ENCODE measurements at regions not wholly inside any gene's neighbourhood (a gene's known extent, or its start where the extent isn't known, plus 50 kb on each side); places are given as distances from the start of the nearest gene placed in this dataset.

DNA sequence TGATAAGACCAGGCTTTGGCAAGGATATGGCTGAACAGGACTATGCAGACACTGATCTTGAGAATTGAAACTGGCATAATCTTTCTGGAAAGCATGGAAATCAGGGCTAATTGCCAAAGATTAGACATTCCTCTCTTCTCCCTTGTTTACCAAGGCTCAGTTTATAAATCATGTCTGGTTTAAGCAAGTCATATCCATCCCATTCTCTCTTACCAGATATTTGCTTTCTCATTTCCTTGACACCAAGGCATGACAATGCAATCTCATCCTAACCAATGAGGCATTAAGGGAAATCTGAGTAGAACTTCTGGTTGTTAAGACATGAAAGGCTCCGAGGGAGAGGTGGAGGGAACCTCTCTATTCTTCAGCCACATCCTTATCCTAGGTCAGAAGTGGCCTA is 110.3 kb upstream of the CEP85L start:
- WGBS, 2 donors: 50 to 65% methylated on average over 1 of the region's 1 CpG

DNA sequence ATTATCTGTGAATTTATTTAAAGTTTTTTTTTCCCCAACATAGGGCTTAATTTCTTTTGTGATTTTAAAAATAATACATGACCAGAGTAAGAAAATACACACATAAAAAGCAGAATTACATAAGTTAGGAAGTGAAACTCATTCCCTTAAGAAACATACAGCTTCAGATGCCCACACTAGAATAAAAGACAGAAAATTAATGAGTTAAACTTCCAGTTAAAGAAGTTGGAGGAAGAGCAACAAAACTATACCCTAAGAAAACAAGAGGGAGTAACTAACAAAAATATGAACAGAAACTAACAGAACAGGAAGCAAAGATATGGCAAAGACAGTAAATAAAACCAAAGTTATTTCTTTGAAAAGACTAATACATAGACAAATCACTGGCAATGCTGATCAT is 107.6 kb upstream of the CEP85L start:
- Histone ChIP-seq H3K9me3 (ENCODE audit: control insufficient read depth in 2 of 2, insufficient read depth in 1 of 2, low read depth in 1 of 2, low read length in 1 of 2) (no peaks in the 10 kb centered on the region), H3K36me3 (ENCODE audit: control insufficient read depth in 2 of 2, insufficient read depth in 2 of 2, low read length in 1 of 2) (no peaks in the 10 kb centered on the region), H3K4me1 (ENCODE audit: control insufficient read depth in 2 of 2, insufficient read depth in 2 of 2, low read length in 1 of 2) (no peaks in the 10 kb centered on the region), H3K27ac (ENCODE audit: low read depth in 2 of 2, low read length in 1 of 2) (no peak overlapping the region), H3K4me3 (ENCODE audit: low read depth in 1 of 2, low read length in 2 of 2) (no peak overlapping the region), H3K27me3 (ENCODE audit: control insufficient read depth in 1 of 2, insufficient read depth in 2 of 2, low read length in 2 of 2) (no peaks in the 10 kb centered on the region)

More for the DNA sequence above, 110.3 kb upstream of the CEP85L start:
- Histone ChIP-seq H3K4me1 (ENCODE audit: control insufficient read depth in 2 of 2, insufficient read depth in 2 of 2, low read length in 1 of 2) (no peaks in the 10 kb centered on the region), H3K9me3 (ENCODE audit: control insufficient read depth in 2 of 2, insufficient read depth in 1 of 2, low read depth in 1 of 2, low read length in 1 of 2) (no peaks in the 10 kb centered on the region), H3K36me3 (ENCODE audit: control insufficient read depth in 2 of 2, insufficient read depth in 2 of 2, low read length in 1 of 2) (no peaks in the 10 kb centered on the region), H3K27ac (ENCODE audit: low read depth in 2 of 2, low read length in 1 of 2) (no peak overlapping the region), H3K4me3 (ENCODE audit: low read depth in 1 of 2, low read length in 2 of 2) (no peak overlapping the region), H3K27me3 (ENCODE audit: control insufficient read depth in 1 of 2, insufficient read depth in 2 of 2, low read length in 2 of 2) (no peaks in the 10 kb centered on the region)

GRCh38 chr6:118755941-118756646 is 104.7 kb upstream of the CEP85L start:
- Histone ChIP-seq H3K4me1 (ENCODE audit: control insufficient read depth in 2 of 2, insufficient read depth in 2 of 2, low read length in 1 of 2) (no peaks in the 10 kb centered on the region), H3K27me3 (ENCODE audit: control insufficient read depth in 1 of 2, insufficient read depth in 2 of 2, low read length in 2 of 2) (no peaks in the 10 kb centered on the region), H3K9me3 (ENCODE audit: control insufficient read depth in 2 of 2, insufficient read depth in 1 of 2, low read depth in 1 of 2, low read length in 1 of 2) (no peaks in the 10 kb centered on the region), H3K4me3 (ENCODE audit: low read depth in 1 of 2, low read length in 2 of 2) (no peak overlapping the region), H3K36me3 (ENCODE audit: control insufficient read depth in 2 of 2, insufficient read depth in 2 of 2, low read length in 1 of 2) (no peaks in the 10 kb centered on the region), H3K27ac (ENCODE audit: low read depth in 2 of 2, low read length in 1 of 2) (no peak overlapping the region)
- WGBS, 2 donors: 56 to 60% methylated on average over 6 of the region's 6 CpGs

GRCh38 chr6:118752803-118753202 is 101.4 kb upstream of the CEP85L start:
- no peaks in the 10 kb centered on the region for H3K36me3 ChIP-seq (ENCODE audit: control insufficient read depth in 2 of 2, insufficient read depth in 2 of 2, low read length in 1 of 2)
- H3K27ac ChIP-seq (ENCODE audit: low read depth in 2 of 2, low read length in 1 of 2): no peak overlapping the region
- no peaks in the 10 kb centered on the region for H3K27me3 ChIP-seq (ENCODE audit: control insufficient read depth in 1 of 2, insufficient read depth in 2 of 2, low read length in 2 of 2)
- H3K9me3 ChIP-seq (ENCODE audit: control insufficient read depth in 2 of 2, insufficient read depth in 1 of 2, low read depth in 1 of 2, low read length in 1 of 2): no peaks in the 10 kb centered on the region
- WGBS, 2 donors: 83 to 87% methylated on average over 3 of the region's 3 CpGs
- peaks cover 0 to 2% of the 10 kb centered on the region in 2 donors for H3K4me1 ChIP-seq (ENCODE audit: control insufficient read depth in 2 of 2, insufficient read depth in 2 of 2, low read length in 1 of 2)
- H3K4me3 ChIP-seq (ENCODE audit: low read depth in 1 of 2, low read length in 2 of 2): no peak overlapping the region

DNA sequence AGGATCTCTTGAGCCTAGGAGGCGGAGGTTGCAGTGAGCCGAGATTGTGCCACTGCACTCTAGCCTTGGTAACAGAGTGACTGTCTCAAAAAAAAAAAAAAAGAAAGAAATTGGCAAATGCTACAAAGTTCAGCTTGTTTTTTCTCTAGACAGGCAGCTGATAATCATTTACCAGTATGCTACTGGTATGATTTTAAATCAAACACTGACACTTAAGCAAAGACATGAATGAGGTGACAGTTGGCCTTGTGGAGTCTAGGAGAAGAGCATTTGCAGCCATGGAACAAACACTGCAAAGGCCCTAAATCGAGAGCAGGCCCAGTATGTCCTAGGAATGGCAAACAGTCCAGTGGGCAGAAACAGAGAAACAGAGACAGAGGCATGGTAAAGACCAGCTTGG is 99.7 kb upstream of the CEP85L start:
- Histone ChIP-seq H3K4me3 (ENCODE audit: low read depth in 1 of 2, low read length in 2 of 2) (no peak overlapping the region), H3K9me3 (ENCODE audit: control insufficient read depth in 2 of 2, insufficient read depth in 1 of 2, low read depth in 1 of 2, low read length in 1 of 2) (no peaks in the 10 kb centered on the region), H3K36me3 (ENCODE audit: control insufficient read depth in 2 of 2, insufficient read depth in 2 of 2, low read length in 1 of 2) (no peaks in the 10 kb centered on the region), H3K27ac (ENCODE audit: low read depth in 2 of 2, low read length in 1 of 2) (no peak overlapping the region), H3K27me3 (ENCODE audit: control insufficient read depth in 1 of 2, insufficient read depth in 2 of 2, low read length in 2 of 2) (no peaks in the 10 kb centered on the region), H3K4me1 (ENCODE audit: control insufficient read depth in 2 of 2, insufficient read depth in 2 of 2, low read length in 1 of 2) (peaks cover 0 to 2% of the 10 kb centered on the region in 2 donors)
- WGBS, 2 donors: 81 to 95% methylated on average over 3 of the region's 3 CpGs

DNA sequence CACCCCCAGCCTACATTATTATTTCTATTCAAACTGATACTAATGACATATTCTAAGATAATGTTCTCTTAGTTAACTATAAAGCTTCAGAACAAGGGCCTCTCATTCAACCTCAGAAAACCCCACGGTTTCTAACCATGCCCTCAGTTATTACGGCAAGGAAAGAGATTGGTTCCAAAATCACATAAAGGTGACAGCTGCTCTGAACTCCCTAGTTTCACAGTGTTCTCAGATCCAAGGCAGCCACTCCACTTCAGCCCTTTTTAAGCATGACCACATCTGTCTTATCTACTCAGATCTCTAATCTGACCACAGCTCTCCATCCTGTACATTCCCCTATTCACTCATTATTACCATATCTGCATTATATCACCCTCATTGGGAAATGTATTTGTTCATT is 98.8 kb upstream of the CEP85L start:
- Histone ChIP-seq H3K36me3 (ENCODE audit: control insufficient read depth in 2 of 2, insufficient read depth in 2 of 2, low read length in 1 of 2) (no peaks in the 10 kb centered on the region), H3K9me3 (ENCODE audit: control insufficient read depth in 2 of 2, insufficient read depth in 1 of 2, low read depth in 1 of 2, low read length in 1 of 2) (no peaks in the 10 kb centered on the region), H3K27ac (ENCODE audit: low read depth in 2 of 2, low read length in 1 of 2) (no peak overlapping the region), H3K4me1 (ENCODE audit: control insufficient read depth in 2 of 2, insufficient read depth in 2 of 2, low read length in 1 of 2) (peaks cover 0 to 2% of the 10 kb centered on the region in 2 donors), H3K4me3 (ENCODE audit: low read depth in 1 of 2, low read length in 2 of 2) (no peak overlapping the region), H3K27me3 (ENCODE audit: control insufficient read depth in 1 of 2, insufficient read depth in 2 of 2, low read length in 2 of 2) (no peaks in the 10 kb centered on the region)
- 73 to 89% methylated on average over 2 of the region's 2 CpGs for WGBS, 2 donors

GRCh38 chr6:118748311-118749062 is 97.1 kb upstream of the CEP85L start:
- Histone ChIP-seq H3K4me3 (ENCODE audit: low read depth in 1 of 2, low read length in 2 of 2) (no peak overlapping the region), H3K4me1 (ENCODE audit: control insufficient read depth in 2 of 2, insufficient read depth in 2 of 2, low read length in 1 of 2) (peaks cover 0 to 2% of the 10 kb centered on the region in 2 donors), H3K27me3 (ENCODE audit: control insufficient read depth in 1 of 2, insufficient read depth in 2 of 2, low read length in 2 of 2) (no peaks in the 10 kb centered on the region), H3K27ac (ENCODE audit: low read depth in 2 of 2, low read length in 1 of 2) (no peak overlapping the region), H3K9me3 (ENCODE audit: control insufficient read depth in 2 of 2, insufficient read depth in 1 of 2, low read depth in 1 of 2, low read length in 1 of 2) (no peaks in the 10 kb centered on the region), H3K36me3 (ENCODE audit: control insufficient read depth in 2 of 2, insufficient read depth in 2 of 2, low read length in 1 of 2) (no peaks in the 10 kb centered on the region)
- 47 to 54% methylated on average over 9 of the region's 9 CpGs for WGBS, 2 donors

GRCh38 chr6:118746825-118747174 is 95.4 kb upstream of the CEP85L start:
- no peaks in the 10 kb centered on the region for H3K9me3 ChIP-seq (ENCODE audit: control insufficient read depth in 2 of 2, insufficient read depth in 1 of 2, low read depth in 1 of 2, low read length in 1 of 2)
- no peak overlapping the region for H3K27ac ChIP-seq (ENCODE audit: low read depth in 2 of 2, low read length in 1 of 2)
- peaks cover 0 to 2% of the 10 kb centered on the region in 2 donors for H3K4me1 ChIP-seq (ENCODE audit: control insufficient read depth in 2 of 2, insufficient read depth in 2 of 2, low read length in 1 of 2)
- H3K27me3 ChIP-seq (ENCODE audit: control insufficient read depth in 1 of 2, insufficient read depth in 2 of 2, low read length in 2 of 2): no peaks in the 10 kb centered on the region
- no peaks in the 10 kb centered on the region for H3K36me3 ChIP-seq (ENCODE audit: control insufficient read depth in 2 of 2, insufficient read depth in 2 of 2, low read length in 1 of 2)
- no peak overlapping the region for H3K4me3 ChIP-seq (ENCODE audit: low read depth in 1 of 2, low read length in 2 of 2)

DNA sequence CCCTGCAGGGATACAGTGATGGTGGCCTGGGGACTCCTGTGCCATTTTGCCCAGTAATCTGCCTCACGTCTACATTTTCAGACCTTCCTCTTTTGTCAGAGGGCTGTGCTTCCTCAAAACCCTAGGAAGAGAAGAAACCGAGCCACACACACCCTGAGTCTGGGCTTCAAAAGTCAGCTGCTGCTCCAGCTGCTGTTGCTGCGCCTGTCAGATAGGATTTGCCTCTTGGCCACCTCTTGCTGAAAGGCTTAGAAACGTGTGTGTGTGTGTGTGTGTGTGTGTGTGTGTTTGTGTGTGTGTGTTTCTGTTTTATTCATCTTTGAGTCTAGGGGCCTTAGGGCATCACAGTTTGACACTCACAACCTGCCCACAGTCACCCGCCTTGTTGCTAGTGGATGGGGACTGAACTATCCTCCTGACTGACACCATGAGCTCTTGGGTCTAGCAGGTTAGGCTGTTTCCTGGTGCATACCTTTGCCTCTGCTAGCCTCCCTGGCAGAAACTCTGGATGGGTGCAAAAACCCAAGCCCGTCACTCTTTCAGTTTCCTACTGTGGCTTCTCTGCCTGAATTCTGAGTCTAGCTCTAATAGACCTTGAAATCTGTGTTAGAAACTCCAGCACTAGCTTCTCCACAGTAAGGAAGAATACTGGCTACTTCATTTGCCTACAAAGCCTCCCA is 94.9 kb upstream of the CEP85L start:
- no peaks in the 10 kb centered on the region for H3K36me3 ChIP-seq (ENCODE audit: control insufficient read depth in 2 of 2, insufficient read depth in 2 of 2, low read length in 1 of 2)
- WGBS, 2 donors: 65 to 72% methylated on average over 6 of the region's 6 CpGs
- H3K27me3 ChIP-seq (ENCODE audit: control insufficient read depth in 1 of 2, insufficient read depth in 2 of 2, low read length in 2 of 2): no peaks in the 10 kb centered on the region
- no peak overlapping the region for H3K4me3 ChIP-seq (ENCODE audit: low read depth in 1 of 2, low read length in 2 of 2)
- H3K27ac ChIP-seq (ENCODE audit: low read depth in 2 of 2, low read length in 1 of 2): no peak overlapping the region
- peaks cover 0 to 2% of the 10 kb centered on the region in 2 donors for H3K4me1 ChIP-seq (ENCODE audit: control insufficient read depth in 2 of 2, insufficient read depth in 2 of 2, low read length in 1 of 2)
- H3K9me3 ChIP-seq (ENCODE audit: control insufficient read depth in 2 of 2, insufficient read depth in 1 of 2, low read depth in 1 of 2, low read length in 1 of 2): no peaks in the 10 kb centered on the region

Data from esophagus (tissue), 2 donors.